CD4-positive, alpha-beta T cell treated with Interleukin-4 for 4 hours (primary cell): ENCODE measurements at regions not wholly inside any gene's neighbourhood (a gene's known extent, or its start where the extent isn't known, plus 50 kb on each side); places are given as distances from the start of the nearest gene placed in this dataset.
"Not testable (repeated sequence)": the region's sequence is repeated elsewhere in the genome, so short reads cannot be mapped to it uniquely, and the experiment has no call there.

Experiments
- DNase-seq: peaks from one replicate; pipeline ENCODE4 v3.0.0-alpha.2; 2020

- DNase-seq, result no peak
These were observed 71.8 kb downstream of the LARP7 start for GRCh38 chr4:112708772-112709171.

DNA sequence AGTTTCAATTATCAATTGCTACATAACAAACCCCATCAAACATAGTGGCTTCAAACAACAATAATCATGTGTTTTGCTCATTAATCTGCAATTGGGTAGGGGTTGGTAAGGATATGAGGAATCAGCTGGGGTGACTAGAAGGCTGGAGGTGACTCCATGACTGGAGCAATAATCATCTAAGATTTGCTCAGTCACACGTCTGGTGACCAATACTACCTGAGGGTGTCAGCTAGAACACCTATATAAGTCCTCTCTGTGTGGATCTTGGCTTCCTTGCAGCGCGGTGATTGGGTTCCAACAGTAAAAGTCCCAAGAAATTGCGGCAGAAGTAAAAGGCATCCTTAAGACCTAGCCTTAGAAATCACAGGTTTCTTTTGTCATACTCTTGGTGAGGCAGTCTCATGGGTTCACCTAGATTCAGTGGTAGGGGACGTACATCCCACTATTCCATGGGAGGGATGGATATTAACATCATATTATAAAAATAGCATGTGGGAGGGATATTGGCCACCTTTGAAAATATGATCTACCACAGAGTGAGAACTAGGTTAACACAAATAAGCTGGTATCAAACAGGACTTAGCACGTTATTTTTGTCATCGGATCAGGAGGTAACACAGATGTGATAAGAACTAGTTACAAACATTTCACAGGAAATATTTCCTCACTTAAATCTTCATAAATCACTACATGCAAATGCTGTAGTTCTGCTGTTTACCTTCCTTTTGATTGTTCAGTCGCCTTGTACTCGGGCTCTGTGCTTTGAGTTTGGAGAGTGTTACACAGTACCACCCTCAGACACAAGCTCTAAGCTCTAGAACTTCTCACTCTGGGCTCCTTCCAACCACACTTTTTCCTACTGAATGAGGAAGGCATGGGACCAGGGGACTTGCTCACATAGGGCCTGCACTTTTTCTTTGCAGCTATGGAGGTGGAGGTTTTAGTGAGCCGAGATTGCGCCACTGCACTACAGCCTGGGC is 78.3 kb downstream of the LARP7 start:
- no peak for DNase-seq

- DNase-seq, result no peak
These were observed 80.9 kb downstream of the LARP7 start for GRCh38 chr4:112717856-112718255.

DNA sequence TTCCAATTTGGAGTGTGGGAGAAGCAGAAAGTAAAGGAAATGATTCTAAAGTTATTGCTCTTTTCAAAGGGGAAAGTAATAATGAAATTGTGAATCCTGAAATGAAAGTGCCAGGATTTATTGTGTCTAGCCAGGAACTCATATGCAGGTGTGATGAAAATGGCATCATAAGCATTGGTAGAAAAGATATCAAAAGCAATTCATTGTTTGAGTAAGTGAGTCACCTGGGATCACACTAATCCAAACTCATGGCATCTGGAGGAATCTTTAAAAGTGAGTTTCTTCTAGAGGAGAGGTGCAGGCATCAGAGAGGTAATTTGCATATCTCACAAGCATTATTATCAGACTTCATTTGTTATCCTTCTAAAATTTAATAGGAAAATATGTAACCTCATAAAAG is 84.7 kb downstream of the LARP7 start:
- no peak for DNase-seq

DNA sequence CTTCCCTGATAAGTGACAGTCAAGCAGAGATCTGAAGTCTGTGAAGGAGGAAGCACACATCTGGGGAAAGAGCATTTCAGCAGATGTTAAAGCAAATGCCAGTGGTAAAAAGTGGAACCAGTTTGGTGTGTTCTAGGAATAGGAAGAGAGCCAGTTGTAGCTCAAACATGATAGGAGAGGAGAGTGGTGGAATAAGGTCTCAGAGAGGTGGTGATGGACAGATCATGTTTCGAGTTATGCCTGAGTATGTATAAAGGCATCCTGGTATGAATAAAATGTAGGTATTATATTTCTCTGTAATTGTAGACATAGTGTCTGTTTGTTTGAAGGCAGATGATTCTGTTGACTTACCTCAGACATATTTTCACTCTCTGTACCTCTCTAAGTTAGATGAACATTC is 89.1 kb downstream of the LARP7 start:
- DNase-seq, result no peak

DNA sequence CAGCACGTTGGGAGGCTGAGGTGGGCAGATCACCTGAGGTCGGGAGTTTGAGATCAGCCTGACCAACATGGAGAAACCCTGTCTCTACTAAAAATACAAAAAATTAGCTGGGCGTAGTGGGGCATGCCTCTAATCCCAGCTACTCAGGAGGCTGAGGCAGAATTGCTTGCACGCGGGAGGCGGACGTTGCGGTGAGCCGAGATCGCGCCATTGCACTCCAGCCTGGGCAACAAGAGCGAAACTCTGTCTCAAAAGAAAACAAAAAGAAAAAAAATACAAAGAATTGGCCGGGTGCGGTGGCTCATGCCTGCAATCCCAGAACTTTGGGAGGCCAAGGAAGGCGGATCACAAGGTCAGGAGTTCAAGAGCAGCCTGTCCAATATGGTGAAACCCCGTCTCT is 90.8 kb downstream of the LARP7 start:
- not testable (repeated sequence) for DNase-seq

DNA sequence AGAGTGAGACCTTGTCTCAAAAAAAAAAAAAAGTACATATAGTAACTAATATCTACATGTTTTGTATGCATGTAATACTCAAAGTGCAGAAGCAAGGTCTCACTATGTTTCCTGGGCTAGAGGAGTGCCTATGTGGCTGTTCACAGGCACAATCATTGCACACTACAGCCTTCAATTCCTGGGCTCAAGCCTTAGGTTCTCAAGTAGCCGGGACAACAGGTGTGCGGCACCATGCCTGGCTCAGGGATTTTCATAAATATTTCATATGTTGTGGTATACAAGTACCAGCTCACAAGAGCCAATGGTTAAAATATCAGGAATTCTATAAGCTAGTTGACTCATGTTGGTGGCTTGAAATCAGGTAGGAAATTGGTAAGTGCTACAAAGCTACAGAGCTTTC is 94.8 kb downstream of the LARP7 start:
- no peak for DNase-seq

GRCh38 chr4:112732142-112732541 is 95.2 kb downstream of the LARP7 start:
- DNase-seq, result no peak

DNA sequence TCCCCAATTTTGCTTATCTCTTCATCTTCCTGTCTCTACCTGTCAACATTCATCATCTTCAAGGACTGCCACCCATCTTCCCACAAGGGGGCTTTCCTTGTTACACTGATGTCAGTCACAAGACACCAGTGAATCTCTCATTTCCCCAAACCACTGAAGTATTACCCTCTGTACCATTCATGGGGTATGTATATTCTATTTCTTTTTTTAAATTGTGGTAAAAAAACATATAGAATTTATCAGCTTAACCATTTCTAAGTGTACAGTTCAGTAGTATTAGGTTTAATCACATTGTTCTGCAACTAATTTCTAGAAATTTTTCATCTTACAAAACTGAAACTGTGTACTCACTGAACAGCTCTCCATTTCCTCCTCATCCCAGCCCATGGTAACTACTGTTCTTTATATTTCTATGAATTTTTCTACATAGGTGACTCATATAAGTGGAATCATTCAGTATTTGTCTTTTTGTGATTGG is 98.6 kb downstream of the LARP7 start:
- no peak for DNase-seq

GRCh38 chr4:112736718-112737135 is 99.8 kb downstream of the LARP7 start:
- DNase-seq, result no peak

DNA sequence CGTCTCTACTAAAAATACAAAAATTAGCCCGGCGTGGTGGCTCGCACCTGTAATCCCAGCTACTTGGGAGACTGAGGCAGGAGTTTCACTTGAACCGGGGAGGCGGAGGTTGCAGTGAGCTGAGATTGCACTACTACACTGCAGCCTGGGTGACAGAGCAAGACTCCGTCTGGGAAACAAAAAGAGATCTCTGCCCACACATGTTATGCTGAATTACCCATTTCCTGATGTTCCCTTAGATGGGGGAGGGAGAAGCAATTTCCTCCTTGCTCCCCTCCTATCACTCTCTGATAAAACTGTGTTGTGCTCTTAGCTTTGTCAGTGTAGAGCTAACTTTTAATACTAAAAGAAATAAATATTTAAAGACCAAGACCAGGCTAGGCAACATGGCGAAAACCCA is 102.5 kb downstream of the LARP7 start:
- no peak for DNase-seq

GRCh38 chr4:112747036-112747435 is 110.1 kb downstream of the LARP7 start:
- DNase-seq, result no peak

DNA sequence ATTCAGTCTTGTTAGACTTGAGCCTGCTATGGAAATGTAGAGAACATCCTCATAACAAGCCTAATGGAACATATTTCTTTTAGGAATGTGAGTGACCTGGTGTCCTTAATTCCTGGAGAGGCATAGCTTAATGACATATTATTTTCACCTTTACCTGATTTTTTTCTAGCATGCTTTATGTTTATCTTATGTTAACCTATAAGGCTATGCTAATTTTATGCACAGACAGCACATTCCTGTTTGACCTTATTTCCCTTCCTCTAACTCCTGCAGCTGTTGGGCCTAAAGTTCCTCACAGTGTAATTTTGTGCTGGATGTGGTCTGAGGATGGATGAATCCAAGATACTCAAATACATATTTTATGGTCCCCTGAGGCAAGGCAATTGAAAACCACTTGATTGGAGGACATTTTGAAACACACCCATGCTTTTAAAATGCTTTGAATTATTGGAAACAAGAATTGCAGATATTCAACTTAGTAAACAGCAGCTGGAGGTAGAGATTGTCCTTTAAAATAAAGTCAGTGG is 111.5 kb downstream of the LARP7 start:
- DNase-seq, result no peak

DNA sequence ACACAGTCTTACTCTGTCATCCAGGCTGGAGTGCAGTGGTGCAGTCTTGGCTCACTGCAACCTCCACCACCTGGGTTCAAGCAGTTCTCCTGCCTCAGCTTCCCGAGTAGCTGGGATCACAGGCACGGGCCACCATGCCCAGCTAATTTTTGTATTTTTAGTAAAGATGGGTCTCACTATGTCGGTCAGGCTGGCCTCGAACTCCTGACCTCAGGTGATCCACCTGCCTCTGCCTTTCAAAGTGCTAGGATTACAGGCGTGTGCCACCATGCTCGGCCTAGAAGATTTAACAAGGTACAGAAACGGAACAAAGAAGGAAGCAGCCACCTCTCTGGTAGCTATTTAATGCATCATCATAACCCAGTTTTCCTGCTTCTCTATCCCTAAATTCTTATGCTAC is 113.8 kb downstream of the LARP7 start:
- not testable (repeated sequence) for DNase-seq

DNA sequence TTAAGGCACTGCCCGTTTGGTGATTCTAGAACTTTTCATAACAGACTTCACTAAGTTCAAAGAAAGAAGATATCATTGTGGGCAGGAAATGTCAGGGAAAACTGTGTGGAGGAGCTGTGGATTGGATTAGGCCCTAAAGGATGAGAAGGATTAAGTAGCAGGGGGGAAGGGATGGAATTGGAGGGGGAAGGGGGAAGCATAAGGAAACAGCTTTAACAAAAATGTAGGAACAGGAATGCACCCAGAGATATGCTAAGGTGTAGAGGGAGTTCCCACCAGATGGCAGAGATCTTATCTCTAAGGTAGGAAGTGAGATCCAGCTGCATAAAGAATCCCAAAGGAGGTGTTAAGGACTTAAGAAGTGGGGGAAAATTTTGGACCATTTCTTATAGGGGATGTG is 114.5 kb downstream of the LARP7 start:
- no peak for DNase-seq

DNA sequence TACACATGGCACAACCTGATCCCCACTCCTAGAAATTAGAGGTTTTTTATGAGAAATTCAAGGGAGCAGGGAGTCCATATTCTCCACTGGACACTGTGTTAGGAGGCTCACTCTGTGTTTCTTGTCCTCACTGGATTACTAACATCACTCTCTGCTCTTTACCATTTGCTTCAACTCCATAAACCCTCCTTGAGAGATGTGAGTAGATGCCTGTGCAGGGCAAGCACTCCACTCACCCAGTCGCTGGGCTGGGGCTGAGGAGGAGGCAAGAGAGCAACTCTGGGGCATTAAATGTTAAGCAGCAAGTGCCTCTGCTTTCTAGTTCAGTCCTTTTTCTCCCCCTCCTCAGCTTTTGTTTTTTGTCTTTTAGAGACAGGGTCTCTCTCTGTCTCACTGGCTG is 115.1 kb downstream of the LARP7 start:
- no peak for DNase-seq

DNA sequence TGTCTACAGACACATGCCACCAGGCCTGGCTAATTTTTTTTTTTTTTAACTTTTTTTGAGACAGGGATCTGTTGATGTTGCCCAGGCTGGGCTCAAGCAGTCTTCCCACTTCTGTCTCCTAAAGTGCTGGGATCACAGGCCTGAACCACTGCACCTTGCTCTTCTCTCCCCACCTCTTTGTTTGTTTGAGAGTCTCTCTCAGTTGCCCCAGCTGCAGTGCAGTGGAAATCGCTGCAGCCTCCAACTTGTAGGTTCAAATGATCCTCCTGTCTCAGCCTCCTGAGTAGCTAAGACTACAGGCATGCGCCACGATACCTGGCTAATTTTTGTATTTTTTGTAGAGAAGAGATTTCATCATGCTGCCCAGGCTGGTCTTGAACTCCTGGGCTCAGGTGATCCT is 115.6 kb downstream of the LARP7 start:
- DNase-seq, result no peak

GRCh38 chr4:112753333-112753732 is 116.4 kb downstream of the LARP7 start:
- DNase-seq, result no peak

GRCh38 chr4:112759313-112759712 is 122.4 kb downstream of the LARP7 start:
- no peak for DNase-seq

DNA sequence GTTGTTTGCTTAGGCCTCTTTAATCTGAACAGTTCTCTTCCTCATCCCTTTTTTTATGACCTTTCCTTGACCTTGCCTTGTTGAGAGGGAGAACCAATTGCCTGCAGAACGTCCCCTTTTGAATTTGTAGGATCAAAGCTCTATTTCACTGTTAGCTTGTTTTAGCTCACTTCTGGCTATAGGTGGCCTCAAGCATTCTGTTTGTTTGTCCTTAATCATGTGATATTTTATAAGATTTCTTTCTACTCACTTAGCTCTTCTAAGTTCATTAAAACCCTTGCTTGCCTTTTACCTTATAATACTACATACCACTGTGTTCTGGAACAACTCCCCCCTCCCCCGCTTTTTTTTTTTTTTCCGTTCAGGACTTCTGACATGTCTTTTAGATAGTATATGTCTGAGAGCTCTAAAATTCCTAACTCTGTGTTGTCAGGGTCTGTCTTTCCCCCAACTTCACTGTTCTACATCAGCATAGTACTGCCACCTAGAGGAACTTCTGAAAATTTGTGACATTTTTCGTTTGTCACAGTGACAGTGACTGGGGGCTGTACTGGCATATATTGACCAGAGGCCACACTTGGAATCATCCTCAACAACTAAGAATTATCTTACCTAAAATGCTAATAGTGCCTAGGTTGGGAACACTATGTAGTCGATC is 128.5 kb downstream of the LARP7 start:
- DNase-seq, result no peak

GRCh38 chr4:112766422-112766821 is 129.5 kb downstream of the LARP7 start:
- DNase-seq, result no peak

DNA sequence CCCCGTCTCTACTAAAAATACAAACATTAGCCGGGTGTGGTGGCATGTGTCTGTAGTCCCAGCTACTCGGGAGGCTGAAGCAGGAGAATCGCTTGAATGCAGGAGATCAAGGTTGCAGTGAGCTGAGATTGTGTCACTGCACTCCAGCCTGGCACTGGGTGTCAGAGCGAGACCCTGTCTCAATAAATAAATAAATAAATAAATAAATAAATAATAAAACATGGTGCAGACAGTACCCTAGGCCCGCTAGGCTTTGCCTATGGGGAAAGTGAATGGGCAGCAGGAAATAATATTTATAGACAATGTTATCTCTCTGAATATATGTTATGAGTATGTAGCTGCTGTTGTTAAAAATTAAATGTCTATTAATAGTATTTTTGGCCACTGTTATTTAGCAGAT is 130.4 kb downstream of the LARP7 start:
- no peak for DNase-seq

GRCh38 chr4:112770114-112770513 is 133.2 kb downstream of the LARP7 start:
- no peak for DNase-seq

- DNase-seq, result no peak
These were observed 138.9 kb downstream of the LARP7 start for GRCh38 chr4:112775801-112776200.
